ENCODE measurements at regions not wholly inside any gene's neighbourhood (a gene's known extent, or its start where the extent isn't known, plus 50 kb on each side); places are given as distances from the start of the nearest gene placed in this dataset.

- no peak for DNase-seq (ENCODE audit: low spot score)
Observed at GRCh38 chr21:35373998-35374397, 324.9 kb upstream of the RUNX1 start.

GRCh38 chr21:35372201-35372600 lies 323.1 kb upstream of the RUNX1 start:
- no peak for DNase-seq (ENCODE audit: low spot score)

GRCh38 chr21:35370671-35371070 lies 321.6 kb upstream of the RUNX1 start:
- no peak for DNase-seq (ENCODE audit: low spot score)

- no peak for DNase-seq (ENCODE audit: low spot score)
Observed at GRCh38 chr21:35370071-35370470, 321.0 kb upstream of the RUNX1 start.

GRCh38 chr21:35368326-35368725 lies 319.2 kb upstream of the RUNX1 start:
- no peak for DNase-seq (ENCODE audit: low spot score)

GRCh38 chr21:35367553-35367952 lies 318.5 kb upstream of the RUNX1 start:
- no peak for DNase-seq (ENCODE audit: low spot score)

- no peak for DNase-seq (ENCODE audit: low spot score)
Observed at GRCh38 chr21:35366394-35367080, 317.4 kb upstream of the RUNX1 start.

GRCh38 chr21:35363458-35363857 lies 314.4 kb upstream of the RUNX1 start:
- DNase-seq (ENCODE audit: low spot score): no peak

- no peak for DNase-seq (ENCODE audit: low spot score)
Observed at GRCh38 chr21:35361988-35362387, 312.9 kb upstream of the RUNX1 start.

- no peak for DNase-seq (ENCODE audit: low spot score)
Observed at GRCh38 chr21:35360870-35361570, 311.9 kb upstream of the RUNX1 start.

GRCh38 chr21:35359076-35359475 lies 310.0 kb upstream of the RUNX1 start:
- DNase-seq (ENCODE audit: low spot score): no peak

- no peak for DNase-seq (ENCODE audit: low spot score)
Observed at GRCh38 chr21:35358008-35358407, 308.9 kb upstream of the RUNX1 start.

GRCh38 chr21:35357041-35357780 lies 308.1 kb upstream of the RUNX1 start:
- no peak for DNase-seq (ENCODE audit: low spot score)

- DNase-seq (ENCODE audit: low spot score): no peak
Observed at GRCh38 chr21:35354078-35354477, 305.0 kb upstream of the RUNX1 start.

- no peak for DNase-seq (ENCODE audit: low spot score)
Observed at GRCh38 chr21:35352793-35353192, 303.7 kb upstream of the RUNX1 start.

- DNase-seq (ENCODE audit: low spot score): no peak
Observed at GRCh38 chr21:35352066-35352770, 303.1 kb upstream of the RUNX1 start.

GRCh38 chr21:35351434-35351833 lies 302.3 kb upstream of the RUNX1 start:
- no peak for DNase-seq (ENCODE audit: low spot score)

- DNase-seq (ENCODE audit: low spot score): no peak
Observed at GRCh38 chr21:35350965-35351364, 301.9 kb upstream of the RUNX1 start.

- no peak for DNase-seq (ENCODE audit: low spot score)
Observed at GRCh38 chr21:35349376-35350080, 300.4 kb upstream of the RUNX1 start.

GRCh38 chr21:35348686-35349085 lies 299.6 kb upstream of the RUNX1 start:
- DNase-seq (ENCODE audit: low spot score): no peak

GRCh38 chr21:35346697-35347096 lies 297.6 kb upstream of the RUNX1 start:
- DNase-seq (ENCODE audit: low spot score): no peak

GRCh38 chr21:35345954-35346353 lies 296.9 kb upstream of the RUNX1 start:
- DNase-seq (ENCODE audit: low spot score): no peak
